ENCODE measurements at regions not wholly inside any gene's neighbourhood (a gene's known extent, or its start where the extent isn't known, plus 50 kb on each side); places are given as distances from the start of the nearest gene placed in this dataset.
"Not testable (repeated sequence)": the region's sequence is repeated elsewhere in the genome, so short reads cannot be mapped to it uniquely, and the experiment has no call there.

DNA sequence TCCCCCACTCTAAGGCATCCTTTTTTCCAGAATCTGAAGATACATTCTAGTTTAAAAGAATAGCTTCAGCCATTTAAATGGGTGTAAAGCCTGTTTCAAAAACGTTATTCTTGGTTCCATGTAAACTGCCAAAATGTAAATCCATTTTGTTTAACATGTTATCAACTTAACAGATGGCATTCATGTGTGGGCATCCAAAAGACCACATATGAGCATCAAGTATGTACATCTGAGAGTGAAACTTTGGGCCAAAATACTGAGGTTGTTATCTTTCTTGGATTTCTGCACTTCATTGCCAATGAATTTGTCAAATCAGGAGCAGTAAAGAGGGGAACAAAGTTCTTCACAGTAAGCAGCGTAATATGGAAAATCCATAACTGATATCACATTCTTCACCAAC is 395.4 kb downstream of the ZNF804A start:
- DNase-seq (ENCODE audit: low read depth, low spot score) = no peak

DNA sequence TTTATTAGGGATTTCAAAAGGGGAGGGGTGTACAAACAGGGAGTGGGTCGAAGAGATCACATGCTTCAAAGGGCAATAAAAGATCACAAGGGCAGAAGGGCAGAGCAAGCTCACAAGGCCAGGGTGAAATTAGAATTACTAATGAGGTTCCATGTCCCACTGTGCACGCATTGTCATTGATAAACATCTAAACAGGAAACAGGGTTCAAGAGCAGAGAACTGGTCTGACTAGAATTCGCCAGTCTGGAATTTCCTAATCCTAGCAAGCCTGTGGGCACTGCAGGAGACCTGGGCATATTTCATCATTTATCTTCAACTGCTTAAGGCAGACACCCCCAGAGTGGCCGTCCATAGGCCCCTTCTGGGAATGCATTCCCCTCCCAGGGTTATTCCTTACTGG is 408.2 kb downstream of the ZNF804A start:
- DNase-seq (ENCODE audit: low read depth, low spot score) = peak; percentile 3

DNA sequence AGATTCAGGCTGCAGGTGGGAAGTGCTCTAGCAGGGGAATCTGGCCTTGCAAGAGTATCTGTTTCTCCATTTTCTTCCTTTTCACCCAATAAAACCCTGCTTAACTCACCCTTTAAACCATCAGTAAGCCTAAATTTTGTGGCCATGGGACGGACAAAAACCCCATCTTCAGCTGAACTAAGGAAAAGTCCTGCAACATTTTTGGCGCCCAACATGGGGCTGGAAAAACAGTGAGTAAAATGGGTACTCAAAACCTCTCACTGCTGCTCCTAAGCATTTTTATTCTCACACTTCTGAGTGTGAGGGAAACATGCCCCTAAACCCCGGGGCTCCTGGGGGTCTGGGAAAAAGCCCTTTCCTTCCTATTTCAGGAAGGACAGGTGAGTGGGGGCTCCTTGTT is 414.3 kb downstream of the ZNF804A start:
- DNase-seq (ENCODE audit: low read depth, low spot score) = no peak

DNA sequence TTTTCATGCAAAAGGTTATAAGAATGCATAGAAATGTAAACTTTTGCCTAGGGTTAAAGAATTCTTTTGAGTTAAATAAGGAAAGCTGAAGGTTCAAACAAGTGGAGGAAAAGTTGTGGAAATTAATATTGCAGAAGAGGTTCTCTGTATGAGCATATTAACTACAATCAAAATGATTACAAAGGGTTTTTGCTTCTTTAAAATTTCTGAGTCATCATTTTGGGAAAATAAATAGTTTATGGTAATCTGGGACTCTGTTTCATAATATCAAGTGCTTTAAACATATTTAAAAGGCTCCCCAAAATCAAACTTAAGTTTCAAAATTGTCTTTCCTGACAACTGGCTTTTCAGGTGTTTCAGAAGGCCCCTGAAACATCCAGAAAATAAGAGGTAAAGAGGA is 415.7 kb downstream of the ZNF804A start:
- no peak for DNase-seq (ENCODE audit: low read depth, low spot score)

DNA sequence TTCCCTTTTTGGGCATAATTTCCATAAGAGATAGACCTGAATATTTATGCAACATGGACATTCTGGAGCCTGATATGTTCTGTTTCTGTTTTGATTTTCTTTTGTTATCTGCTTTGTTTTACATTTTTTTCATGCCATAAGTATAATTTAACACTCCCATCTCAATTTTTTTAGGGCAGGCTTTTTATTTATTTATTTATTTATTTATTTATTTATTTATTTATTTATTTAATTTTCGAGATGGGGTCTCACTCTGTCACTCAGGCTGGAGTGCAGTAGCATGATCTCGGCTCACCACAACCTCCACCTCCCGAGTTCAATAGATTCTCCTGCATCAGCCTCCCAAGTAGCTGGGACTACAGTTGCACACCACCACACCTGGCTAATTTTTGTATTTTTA is 427.6 kb downstream of the ZNF804A start:
- not testable (repeated sequence) for DNase-seq (ENCODE audit: low read depth, low spot score)

DNA sequence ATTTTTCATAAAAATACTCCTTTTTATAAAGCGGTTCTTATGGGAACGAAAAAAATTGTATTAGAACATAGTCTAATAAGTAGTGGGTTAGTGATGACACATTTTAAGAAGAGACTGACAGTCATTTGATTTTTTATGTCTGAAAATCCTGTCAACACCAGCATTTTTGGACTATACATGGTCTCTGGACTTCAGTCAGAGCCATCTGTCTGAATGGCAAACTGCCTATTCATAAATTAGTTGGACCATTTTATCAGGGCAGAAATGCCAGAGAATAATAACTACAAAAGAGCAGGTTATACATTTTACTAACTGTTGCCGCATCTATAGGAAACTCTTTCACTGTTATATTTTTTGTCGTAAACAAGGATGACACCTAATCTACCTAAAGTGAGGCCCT is 437.6 kb downstream of the ZNF804A start:
- no peak for DNase-seq (ENCODE audit: low read depth, low spot score)

DNA sequence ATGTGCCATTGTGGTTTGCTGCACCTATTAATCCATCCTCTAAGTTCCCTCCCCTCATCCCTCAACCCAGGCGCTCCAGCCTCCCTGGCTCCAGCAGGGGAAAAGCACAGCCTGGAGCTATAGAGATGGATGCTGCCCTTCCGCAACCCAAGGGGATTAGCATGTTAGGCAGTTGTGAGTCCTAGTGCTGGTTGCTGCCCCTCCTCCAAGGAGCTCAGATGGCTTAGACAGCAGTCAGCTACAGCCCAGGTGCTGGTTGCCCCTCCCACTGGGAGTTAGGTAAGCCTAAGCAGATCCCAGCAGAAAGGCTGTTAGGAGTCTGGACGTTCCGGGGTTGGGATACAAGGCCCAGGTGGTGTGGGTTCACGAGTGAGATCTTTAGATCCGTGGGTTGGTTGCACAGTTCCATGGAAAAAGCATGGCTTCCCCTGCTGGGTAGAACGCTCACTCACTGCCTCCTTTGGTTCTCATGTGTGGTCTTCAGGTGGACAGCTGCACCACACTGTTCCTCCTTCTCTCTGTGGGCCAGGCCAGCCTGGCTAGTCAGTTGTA is 446.1 kb downstream of the ZNF804A start:
- peak; percentile 8 for DNase-seq (ENCODE audit: low read depth, low spot score)

DNA sequence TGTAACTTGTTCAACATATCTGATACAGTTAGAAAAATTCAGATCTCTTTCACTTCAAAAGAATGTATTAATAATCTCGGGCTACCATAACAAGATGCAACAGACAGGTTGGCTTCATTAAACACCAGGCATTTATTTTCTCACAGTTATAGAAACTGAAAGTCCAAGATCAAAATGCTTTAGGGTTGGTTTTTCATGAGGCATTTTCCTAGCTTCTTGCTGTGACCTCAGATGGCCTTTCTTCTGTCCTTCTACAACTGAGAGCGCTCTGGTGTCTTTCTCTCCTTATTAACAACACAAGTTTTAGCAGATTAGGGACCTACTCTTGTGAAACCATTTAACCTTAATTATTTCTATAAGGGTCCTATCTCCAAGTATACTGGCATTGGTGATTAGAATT is 452.5 kb downstream of the ZNF804A start:
- DNase-seq (ENCODE audit: low read depth, low spot score) = no peak

DNA sequence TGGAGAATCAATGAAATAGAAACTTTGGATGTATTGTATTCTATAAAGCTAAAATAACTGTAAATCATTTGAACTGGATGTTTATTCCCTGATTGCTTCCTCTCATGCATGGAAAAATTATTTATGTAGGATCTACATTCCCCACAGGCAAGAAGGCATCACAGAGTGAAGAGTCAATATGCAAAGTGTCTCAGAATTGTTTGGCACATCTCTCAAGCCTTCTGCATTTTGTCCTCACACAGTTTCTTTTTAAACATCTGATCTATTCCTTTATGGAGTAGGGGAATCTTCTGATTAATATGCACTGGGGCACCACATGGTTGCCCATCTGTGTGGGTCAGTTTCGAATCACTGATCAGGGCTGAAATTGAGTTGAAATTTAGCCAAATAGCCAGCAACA is 465.4 kb downstream of the ZNF804A start:
- DNase-seq (ENCODE audit: low read depth, low spot score) = no peak

DNA sequence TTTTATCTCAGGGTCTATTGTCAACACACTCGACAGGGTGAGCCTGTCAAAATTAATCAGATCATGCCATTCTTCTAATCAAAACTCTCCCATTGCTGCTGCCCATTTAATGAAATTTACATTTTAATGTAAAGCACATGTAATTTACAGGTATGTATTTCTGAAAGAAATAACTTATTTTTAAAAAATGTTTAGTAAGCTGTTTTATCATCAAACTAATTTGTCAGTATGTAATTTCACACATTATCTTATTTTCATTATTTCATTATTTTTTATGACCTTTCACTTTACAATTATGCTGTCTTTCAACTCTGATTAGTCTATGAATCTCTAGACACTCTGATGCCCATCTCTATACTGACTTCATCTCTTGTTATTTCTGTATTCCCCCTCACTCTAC is 467.8 kb downstream of the ZNF804A start:
- DNase-seq (ENCODE audit: low read depth, low spot score) = no peak

DNA sequence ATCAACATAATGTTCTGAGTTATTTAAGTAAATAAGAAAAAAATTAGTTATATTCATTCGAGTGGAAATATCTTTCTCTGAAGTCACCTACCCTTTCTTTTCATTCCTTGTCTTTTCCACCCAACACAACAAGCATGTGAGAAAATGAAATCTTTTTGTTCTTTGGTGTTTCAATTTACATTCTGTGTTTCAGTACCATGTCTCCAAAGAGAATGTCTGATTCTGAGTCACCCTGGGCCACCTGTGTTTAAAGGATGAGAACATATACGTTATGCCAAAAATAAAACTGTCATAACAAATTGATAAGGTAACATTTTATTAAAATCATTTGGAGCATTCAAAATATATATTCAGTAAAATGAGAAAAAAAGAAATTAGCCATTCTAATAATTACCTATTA is 470.8 kb downstream of the ZNF804A start:
- DNase-seq (ENCODE audit: low read depth, low spot score) = no peak

DNA sequence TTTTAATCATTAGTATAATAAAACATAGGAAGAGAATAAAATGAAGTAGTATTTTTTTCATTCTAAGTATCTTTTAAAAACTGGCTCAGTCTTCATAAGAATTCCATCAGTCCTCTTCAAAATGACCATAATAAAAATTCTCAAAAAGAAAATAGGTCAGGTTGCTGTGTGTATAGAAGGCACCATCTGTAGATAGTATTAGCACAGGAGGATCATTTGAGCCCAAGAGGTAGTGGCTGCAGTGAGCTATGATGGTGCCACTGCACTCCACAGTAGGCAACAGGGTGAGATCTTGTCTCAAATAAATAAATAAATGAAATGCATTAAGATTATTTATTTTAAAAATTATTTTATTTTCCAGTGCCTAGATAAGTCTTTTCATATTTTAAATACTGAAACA is 475.8 kb downstream of the ZNF804A start:
- no peak for DNase-seq (ENCODE audit: low read depth, low spot score)

DNA sequence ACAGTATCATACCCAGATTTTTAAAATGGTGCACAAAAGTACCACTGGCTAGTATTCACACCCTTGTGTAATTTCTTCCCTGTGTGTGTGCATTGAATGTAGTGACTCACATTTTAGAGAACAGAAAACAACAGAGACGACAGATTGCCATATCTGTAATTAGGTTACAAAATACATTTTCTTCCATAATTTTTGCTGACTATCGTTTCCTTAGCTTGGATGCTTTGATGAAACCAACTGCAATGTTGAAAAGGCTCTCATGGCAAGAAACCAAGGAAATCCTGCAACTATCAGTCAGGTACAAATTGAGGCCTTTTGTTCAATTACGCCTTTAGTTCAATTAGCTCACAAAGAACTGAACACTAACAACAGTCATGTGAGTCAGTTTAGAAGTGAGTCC is 484.4 kb downstream of the ZNF804A start:
- no peak for DNase-seq (ENCODE audit: low read depth, low spot score)

DNA sequence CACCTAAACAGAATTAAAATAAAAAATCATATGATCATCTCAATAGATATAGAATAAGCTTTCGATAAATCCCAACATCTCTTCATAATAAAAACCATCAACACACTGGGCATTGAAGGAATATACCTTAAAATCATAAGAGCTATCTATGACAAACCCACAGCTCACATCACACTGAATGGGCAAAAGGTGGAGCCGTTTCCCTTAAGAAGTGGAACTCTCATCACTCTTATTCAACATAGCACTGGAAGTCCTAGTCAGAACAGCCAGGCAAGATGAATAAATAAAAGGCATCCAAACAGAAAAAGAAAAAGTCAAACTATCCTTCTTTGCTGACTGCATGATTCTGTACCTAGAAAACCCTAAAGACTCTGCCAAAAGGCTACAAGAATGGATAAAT is 510.3 kb downstream of the ZNF804A start:
- no peak for DNase-seq (ENCODE audit: low read depth, low spot score)

DNA sequence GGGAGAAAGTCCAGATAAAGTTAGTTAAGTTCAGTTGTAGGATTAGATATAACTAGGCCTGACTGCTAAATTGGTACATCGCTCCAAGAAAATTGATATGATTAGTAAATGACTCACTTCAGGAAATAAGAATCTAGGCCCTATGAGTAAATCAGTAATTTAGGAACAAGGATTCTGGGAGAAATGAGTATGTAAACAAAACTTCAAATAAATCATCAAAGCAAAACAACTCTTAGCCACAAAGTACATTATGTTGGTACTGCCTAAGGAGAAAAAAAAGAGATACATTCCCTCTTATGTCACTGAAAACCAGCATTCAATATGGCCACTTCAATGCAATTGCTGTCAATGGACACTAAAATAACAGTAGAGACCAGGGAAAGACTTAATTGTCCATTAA is 529.1 kb downstream of the ZNF804A start:
- no peak for DNase-seq (ENCODE audit: low read depth, low spot score)

DNA sequence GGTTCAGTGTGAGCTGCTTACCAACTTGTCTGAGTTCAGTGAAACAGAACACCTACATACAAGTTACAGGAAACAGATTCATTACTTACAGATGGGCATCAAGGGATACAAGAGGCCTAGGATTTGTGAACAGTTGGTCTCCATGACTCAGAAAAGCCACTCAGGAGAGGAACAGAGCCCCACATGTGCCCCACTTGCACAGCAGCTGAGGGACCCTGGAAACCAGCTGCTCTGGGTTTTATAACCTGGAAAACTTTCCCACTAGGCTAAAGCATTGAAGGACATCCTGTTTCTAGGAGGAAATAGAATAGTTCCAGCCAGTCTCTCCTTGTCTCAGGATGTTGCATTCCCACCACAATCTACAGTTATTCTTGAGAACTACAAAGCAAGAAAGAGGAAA is 530.0 kb downstream of the ZNF804A start:
- DNase-seq (ENCODE audit: low read depth, low spot score) = no peak

DNA sequence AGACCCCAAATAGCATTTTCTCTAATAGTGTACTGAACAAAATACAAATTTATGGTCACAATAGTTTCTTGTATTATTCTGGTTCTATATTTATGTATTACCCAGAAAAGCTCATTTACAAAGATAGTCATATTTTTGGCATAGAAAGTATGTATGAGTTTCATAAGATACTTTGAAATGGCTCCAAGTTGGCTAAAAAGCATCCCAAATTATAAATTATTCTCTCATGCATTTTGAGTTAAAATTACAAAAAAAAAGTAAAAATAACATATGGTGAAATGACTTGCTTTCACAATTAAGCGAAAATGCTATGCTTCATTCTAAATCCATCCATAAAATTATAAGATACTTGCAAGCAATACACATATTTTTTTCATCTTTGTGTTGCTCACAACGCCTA is 530.7 kb downstream of the ZNF804A start:
- DNase-seq (ENCODE audit: low read depth, low spot score) = no peak

DNA sequence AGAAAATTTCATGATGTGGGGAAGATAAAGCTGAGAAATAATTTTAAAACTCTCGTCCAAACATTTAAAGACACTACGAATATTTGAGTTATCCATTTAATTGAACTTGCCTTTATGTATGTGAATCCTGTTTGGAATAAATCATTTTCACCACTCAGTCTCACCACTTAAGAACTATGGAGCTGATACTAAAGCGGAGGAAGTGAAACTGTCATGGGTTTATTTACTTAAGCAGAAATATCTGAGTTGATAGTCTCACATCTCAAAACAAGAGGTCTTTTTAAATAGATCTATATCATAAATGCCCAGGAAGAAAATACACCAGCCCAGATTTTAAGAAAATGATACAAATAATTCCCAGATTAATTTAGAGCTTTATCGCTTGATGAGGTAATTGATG is 532.4 kb downstream of the ZNF804A start:
- no peak for DNase-seq (ENCODE audit: low read depth, low spot score)

DNA sequence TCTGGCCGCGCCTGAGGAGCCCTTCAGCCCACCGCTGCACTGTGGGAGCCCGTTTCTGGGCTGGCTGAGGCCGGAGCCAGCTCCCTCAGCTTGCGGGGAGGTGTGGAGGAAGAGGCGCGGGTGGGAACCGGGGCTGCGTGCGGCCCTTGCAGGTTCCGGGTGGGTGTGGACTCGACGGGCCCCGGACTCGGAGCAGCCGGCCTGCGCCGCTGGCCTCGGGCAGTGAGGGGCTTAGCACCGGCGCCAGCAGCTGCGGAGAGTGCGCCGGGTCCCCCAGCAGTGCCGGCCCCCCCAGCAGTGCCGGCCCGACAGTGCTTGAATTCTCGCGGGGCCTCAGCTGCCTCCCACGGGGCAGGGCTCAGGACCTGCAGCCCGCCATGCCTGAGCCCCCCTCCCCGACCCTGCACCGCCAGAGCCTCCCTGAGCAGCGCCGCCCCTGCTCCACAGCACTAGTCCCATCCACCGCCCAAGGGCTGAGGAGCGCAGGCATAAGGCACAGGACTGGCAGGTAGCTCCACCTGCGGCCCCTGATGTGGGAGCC is 534.2 kb downstream of the ZNF804A start:
- DNase-seq (ENCODE audit: low read depth, low spot score) = peak; percentile 27

DNA sequence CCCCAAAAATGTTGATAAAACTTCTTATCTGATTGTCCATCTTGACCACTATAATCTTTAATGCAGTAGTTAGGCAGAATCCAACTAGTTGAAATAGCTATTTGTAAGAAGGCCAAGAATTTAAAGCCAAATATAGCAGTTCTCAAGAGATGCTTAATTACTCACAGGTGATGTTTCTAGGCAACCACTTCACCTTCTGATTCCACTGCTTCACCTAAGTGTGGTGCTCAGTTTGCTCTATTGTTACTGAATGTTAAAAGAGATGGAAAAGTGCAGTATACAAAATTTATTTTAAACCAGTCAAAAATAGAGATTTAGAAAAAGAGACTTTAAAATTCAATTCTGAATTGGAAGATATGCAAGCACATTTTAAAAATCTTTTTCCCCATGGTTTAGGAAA is 539.4 kb downstream of the ZNF804A start:
- DNase-seq (ENCODE audit: low read depth, low spot score) = no peak

DNA sequence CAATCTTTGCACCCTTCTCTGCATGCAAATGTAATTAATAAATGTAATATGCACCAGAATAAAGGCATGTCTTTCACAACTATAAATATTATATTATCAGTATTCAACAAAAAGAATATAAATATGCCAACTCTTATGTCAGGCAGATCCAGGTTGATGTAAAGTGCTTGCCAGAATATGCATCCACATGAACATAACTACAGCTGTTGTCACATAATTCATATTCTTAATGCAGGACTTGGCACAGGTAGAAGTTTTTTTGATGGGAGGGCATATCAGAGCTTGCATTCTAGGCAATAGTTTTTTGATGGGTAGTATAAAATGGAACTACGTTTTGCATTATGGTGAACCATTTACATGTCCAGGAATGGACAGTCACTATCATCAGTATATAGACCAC is 544.3 kb downstream of the ZNF804A start:
- no peak for DNase-seq (ENCODE audit: low read depth, low spot score)

DNA sequence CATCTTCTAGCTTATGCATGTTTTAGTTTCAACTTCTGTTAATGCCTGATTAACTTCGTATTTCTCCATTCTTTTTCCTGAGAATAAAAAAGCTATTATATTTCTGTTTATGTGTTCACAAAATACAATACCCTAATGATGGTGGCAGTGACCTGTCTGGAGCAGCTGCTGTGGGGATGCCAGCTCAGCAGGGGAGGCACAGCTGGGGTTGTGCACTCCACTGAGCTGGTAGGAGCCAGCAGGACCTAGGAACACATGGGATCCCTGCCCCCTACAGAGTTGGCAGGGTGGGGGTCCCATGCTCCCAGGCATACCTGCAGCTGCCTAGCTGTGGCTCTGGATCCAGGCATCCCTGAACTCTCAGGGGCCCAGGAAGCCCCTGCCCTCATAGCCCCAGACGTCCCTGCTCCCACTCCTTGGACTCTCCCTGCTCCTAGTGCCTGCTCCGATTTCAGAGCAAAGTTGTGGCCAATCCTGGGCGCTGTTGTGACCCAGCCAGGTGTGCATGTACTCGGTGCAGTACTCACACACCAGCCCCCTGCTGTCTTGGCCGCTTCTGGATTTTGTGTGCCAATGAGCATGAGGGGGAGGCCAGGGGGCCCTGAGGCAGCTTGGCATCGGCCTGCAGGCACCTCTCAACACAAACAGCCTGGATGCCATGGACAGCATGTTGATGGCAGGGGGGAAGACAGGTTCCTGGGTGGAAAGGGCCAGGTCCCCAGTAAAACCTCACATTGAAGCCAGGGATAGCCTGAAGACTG is 546.0 kb downstream of the ZNF804A start:
- DNase-seq (ENCODE audit: low read depth, low spot score) = no peak

DNA sequence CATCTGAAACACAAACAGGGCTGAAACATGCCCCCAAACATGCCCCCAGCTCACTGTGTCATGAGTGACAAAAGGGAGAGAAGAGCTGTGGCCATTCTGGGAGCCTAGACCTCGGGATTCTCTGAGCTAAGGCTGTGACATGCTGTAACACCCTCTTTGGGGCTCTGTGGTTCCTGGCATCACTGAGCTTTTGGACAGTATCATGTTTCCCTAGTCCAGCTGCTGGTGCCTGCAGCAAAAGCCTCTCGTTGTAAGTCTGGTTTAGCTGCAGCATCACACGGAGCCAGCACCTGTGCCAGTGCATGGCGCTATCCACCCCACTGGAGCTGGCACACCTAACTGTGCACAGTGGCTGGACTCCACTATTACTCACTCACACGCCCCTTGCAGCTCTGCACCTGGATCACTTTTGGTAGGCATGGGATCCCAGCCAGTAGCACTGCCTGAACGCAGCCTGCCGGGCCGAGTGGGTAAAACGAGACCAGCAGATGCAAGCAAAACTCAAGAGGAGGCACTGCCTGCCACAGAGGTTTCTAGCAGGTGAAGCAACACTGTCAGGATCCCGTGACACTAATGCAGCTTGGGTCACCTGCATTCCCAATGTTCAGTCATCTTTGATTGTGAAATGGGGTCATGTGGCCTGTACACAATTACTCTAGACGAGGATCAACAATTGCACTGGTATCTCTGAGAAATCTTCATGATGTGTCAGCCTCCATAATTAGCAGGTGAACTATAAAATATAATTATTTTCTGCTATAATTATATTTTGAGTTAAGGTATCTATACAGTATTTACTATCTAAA is 547.2 kb downstream of the ZNF804A start:
- no peak for DNase-seq (ENCODE audit: low read depth, low spot score)

All from ELF-1 (cell line).